PC-3 (cell line): ENCODE measurements at regions not wholly inside any gene's neighbourhood (a gene's known extent, or its start where the extent isn't known, plus 50 kb on each side); places are given as distances from the start of the nearest gene placed in this dataset.

ENCODE experiments used
- ATAC-seq: fragments of 200-7000 bp; cut with Tn5 transposase; 2 replicates; pipeline ENCODE4 v1.9.1; 2020; ENCODE audit warnings: mild to moderate bottlenecking, moderate library complexity
- BruUV-seq: library from RNA; stranded (reverse); fragments of 400-500 nt; replicated peaks from 2 replicates; lab custom pipeline; 2021; lab: Mats Ljungman, UMichigan
- CTCF ChIA-PET: fragments of 300-600 bp; sonication (Branson Sonifier 250); formaldehyde crosslinking; loops from one replicate; lab custom pipeline; 2022; ENCODE audit warnings: antibody characterized with exemption; lab: Charles Lee
- POLR2A ChIA-PET: fragments of 300-600 bp; sonication (Branson Sonifier 250); formaldehyde crosslinking; loops from one replicate; lab custom pipeline; 2022; ENCODE audit warnings: antibody characterized with exemption; ENCODE audit not compliant: unreplicated experiment; lab: Charles Lee
- DNase-seq: peaks from one replicate; pipeline ENCODE4 v3.0.0-alpha.2; 2015
- H2AFZ ChIP-seq: fragments of 300-600 bp; sonication (generic); 2 replicates; pipeline ENCODE4 v1.6.0; 2016; ENCODE audit warnings: antibody characterized with exemption, low read length
- H3F3A ChIP-seq: fragments of 300-600 bp; sonication (generic); one replicate; pipeline ENCODE4 v1.6.0; 2017; ENCODE audit warnings: antibody characterized with exemption, low read length, control low read depth, mild to moderate bottlenecking; ENCODE audit not compliant: unreplicated experiment
- H3K27ac ChIP-seq: fragments of 300-600 bp; sonication (generic); 2 replicates; pipeline ENCODE4 v1.5.1; 2016; ENCODE audit warnings: mild to moderate bottlenecking, low read length
- H3K27me3 ChIP-seq: fragments of 300-600 bp; sonication (generic); 2 replicates; pipeline ENCODE4 v1.6.1; 2016; ENCODE audit warnings: low read length, mixed read lengths
- H3K36me3 ChIP-seq: fragments of 300-600 bp; sonication (generic); 2 replicates; pipeline ENCODE4 v1.6.1; 2016; ENCODE audit warnings: low read depth, mixed run types, low read length, mixed read lengths
- H3K4me1 ChIP-seq: fragments of 300-600 bp; sonication (generic); 2 replicates; pipeline ENCODE4 v1.5.1; 2016; ENCODE audit warnings: low read length; ENCODE audit not compliant: insufficient read depth
- H3K4me2 ChIP-seq: fragments of 300-600 bp; sonication (generic); 2 replicates; pipeline ENCODE4 v1.6.0; 2016; ENCODE audit warnings: low read length
- H3K4me3 ChIP-seq: fragments of 300-600 bp; sonication (generic); 2 replicates; pipeline ENCODE4 v1.5.1; 2016; ENCODE audit warnings: mild to moderate bottlenecking, low read length, mixed read lengths
- H3K79me2 ChIP-seq: fragments of 300-600 bp; sonication (generic); 2 replicates; pipeline ENCODE4 v1.6.1; 2017; ENCODE audit warnings: low read length, mixed read lengths
- H3K9ac ChIP-seq: fragments of 300-600 bp; sonication (generic); 2 replicates; pipeline ENCODE4 v1.6.0; 2016; ENCODE audit warnings: mild to moderate bottlenecking, low read length
- H3K9me2 ChIP-seq: fragments of 300-600 bp; sonication (generic); replicated peaks from 2 replicates; pipeline ENCODE4 v1.6.1; 2016; ENCODE audit warnings: mixed run types, low read length, mixed read lengths
- H3K9me3 ChIP-seq: fragments of 300-600 bp; sonication (generic); 2 replicates; pipeline ENCODE4 v1.6.1; 2016; ENCODE audit warnings: low read length, mixed read lengths
- H4K20me1 ChIP-seq: fragments of 300-600 bp; sonication (generic); 2 replicates; pipeline ENCODE4 v1.6.1; 2016; ENCODE audit warnings: low read length, mixed read lengths
- CTCF ChIP-seq: fragments of 300-600 bp; sonication (generic); conservative IDR thresholded peaks from 2 replicates; pipeline ENCODE4 v1.5.1; 2017; ENCODE audit warnings: antibody characterized with exemption, low read depth, mild to moderate bottlenecking, low read length
- EZH2 ChIP-seq: fragments of 300-600 bp; sonication (generic); IDR thresholded peaks from one replicate; pipeline ENCODE4 v1.6.1; 2017; ENCODE audit warnings: antibody characterized with exemption, mild to moderate bottlenecking, low read length; ENCODE audit not compliant: unreplicated experiment
- EZH2phosphoT487 ChIP-seq: fragments of 300-600 bp; sonication (generic); IDR thresholded peaks from 2 replicates; pipeline ENCODE4 v1.6.1; 2018; ENCODE audit warnings: mild to moderate bottlenecking, antibody characterized with exemption, low read length, borderline replicate concordance
- intact Hi-C: fragments of 100-400 bp; cut with micrococcal nuclease; formaldehyde crosslinking; loops from 2 replicates; pipeline ENCODE4 v1.9.0; 2023

GRCh38 chr4:100106982-100107381 lies 83.3 kb downstream of the DDIT4L start:
- ATAC-seq (no peak), DNase-seq (no peak)
- Histone ChIP-seq H3K27ac (no peak overlapping the region), H3K79me2 (no peaks in the 10 kb centered on the region), H3K9me3 (no peaks in the 10 kb centered on the region), H3K9ac (no peak overlapping the region), H3K36me3 (no peaks in the 10 kb centered on the region), H3F3A (no peaks in the 10 kb centered on the region), H3K4me3 (no peak overlapping the region), H3K4me1 (no peaks in the 10 kb centered on the region), H3K27me3 (no peaks in the 10 kb centered on the region), H2AFZ (no peak overlapping the region), H4K20me1 (no peaks in the 10 kb centered on the region), H3K4me2 (no peak overlapping the region), H3K9me2 (no peaks in the 10 kb centered on the region)
- ChIA-PET CTCF (no interaction called here), POLR2A (no interaction called here)
- intact Hi-C loops, result no loop called here
- no peak for TF ChIP-seq EZH2
- TF ChIP-seq CTCF, result no peak
- TF ChIP-seq EZH2phosphoT487, result no peak
- BruUV-seq, result no TSS peak

GRCh38 chr4:100103671-100104070 lies 86.6 kb downstream of the DDIT4L start:
- H3K9me3 ChIP-seq, result no peaks in the 10 kb centered on the region
- H3K4me2 ChIP-seq, result no peak overlapping the region
- TF ChIP-seq CTCF, result no peak
- no peak for TF ChIP-seq EZH2phosphoT487
- no peak for TF ChIP-seq EZH2
- intact Hi-C loops, result no loop called here
- H3K27ac ChIP-seq, result no peak overlapping the region
- no peak overlapping the region for H3K9ac ChIP-seq
- POLR2A ChIA-PET, result no interaction called here
- no peaks in the 10 kb centered on the region for H3K4me1 ChIP-seq
- ATAC-seq (no peak), DNase-seq (no peak)
- BruUV-seq, result no TSS peak
- H3K36me3 ChIP-seq, result no peaks in the 10 kb centered on the region
- H3F3A ChIP-seq, result no peaks in the 10 kb centered on the region
- CTCF ChIA-PET, result no interaction called here
- no peaks in the 10 kb centered on the region for H4K20me1 ChIP-seq
- no peak overlapping the region for H3K4me3 ChIP-seq
- H3K27me3 ChIP-seq, result no peaks in the 10 kb centered on the region
- no peaks in the 10 kb centered on the region for H3K9me2 ChIP-seq
- H3K79me2 ChIP-seq, result no peaks in the 10 kb centered on the region
- no peak overlapping the region for H2AFZ ChIP-seq

GRCh38 chr4:100100985-100101384 lies 89.3 kb downstream of the DDIT4L start:
- Histone ChIP-seq H2AFZ (no peak overlapping the region), H3K27me3 (no peaks in the 10 kb centered on the region), H3K4me1 (no peaks in the 10 kb centered on the region), H3K9ac (no peak overlapping the region), H3K4me2 (no peak overlapping the region), H3K36me3 (no peaks in the 10 kb centered on the region; the same call in 1 of the 2 replicates), H3K9me3 (no peaks in the 10 kb centered on the region), H3F3A (no peaks in the 10 kb centered on the region), H3K9me2 (no peaks in the 10 kb centered on the region), H3K27ac (no peak overlapping the region), H3K79me2 (no peaks in the 10 kb centered on the region), H3K4me3 (no peak overlapping the region), H4K20me1 (no peaks in the 10 kb centered on the region)
- CTCF ChIA-PET, result no interaction called here
- no peak for ATAC-seq
- TF ChIP-seq CTCF (no peak), EZH2phosphoT487 (no peak), EZH2 (no peak)
- no TSS peak for BruUV-seq
- DNase-seq, result no peak
- POLR2A ChIA-PET, result no interaction called here
- intact Hi-C loops, result no loop called here
